HG03432 (cell line): ENCODE measurements at regions not wholly inside any gene's neighbourhood (a gene's known extent, or its start where the extent isn't known, plus 50 kb on each side); places are given as distances from the start of the nearest gene placed in this dataset.
"Not testable (repeated sequence)": the region's sequence is repeated elsewhere in the genome, so short reads cannot be mapped to it uniquely, and the experiment has no call there.

Experiments used
- ATAC-seq: cut with Tn5 transposase; IDR thresholded peaks from one replicate; pipeline ENCODE4 v1.9.1; 2021; ENCODE audit warnings: mild to moderate bottlenecking, moderate library complexity; ENCODE audit not compliant: unreplicated experiment

DNA sequence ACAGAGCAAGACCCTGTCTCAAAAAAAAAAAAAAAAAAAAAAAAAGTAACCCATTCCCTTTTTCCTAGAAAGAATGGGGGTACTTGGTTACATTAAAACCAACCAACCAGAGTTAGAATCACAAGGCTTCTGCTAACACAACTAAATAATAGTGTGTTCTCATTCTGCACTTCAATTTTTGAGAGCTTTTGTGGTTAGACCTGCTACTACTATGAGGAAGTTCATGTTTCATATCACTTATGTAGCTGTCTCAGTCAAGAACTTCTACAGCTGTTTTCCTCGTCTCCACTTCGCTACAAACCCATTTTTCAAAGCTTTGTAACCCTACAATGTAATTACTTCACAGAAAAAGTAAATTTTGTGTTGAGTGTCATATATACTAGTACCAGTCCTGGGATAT is 58.3 kb downstream of the PDHA2 start:
- peak; percentile 79 for ATAC-seq

DNA sequence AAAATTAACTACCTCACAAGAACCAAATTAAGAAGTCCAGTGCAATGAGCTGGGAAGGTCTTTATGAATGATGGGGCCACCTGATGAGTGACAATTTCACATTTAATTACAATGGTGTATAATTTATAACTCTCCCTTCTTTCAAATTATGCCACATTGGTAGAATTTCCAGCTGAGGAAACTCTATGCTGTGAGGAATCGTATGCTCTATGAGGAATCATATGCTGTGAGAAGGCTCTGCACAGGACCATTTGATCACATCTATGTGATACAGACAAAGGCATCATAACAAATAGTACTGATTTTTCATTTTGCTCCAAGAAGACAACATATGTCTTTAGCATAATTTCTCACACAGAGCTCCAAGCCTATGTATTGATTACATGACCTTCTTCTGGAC is 69.3 kb downstream of the PDHA2 start:
- no peak for ATAC-seq

DNA sequence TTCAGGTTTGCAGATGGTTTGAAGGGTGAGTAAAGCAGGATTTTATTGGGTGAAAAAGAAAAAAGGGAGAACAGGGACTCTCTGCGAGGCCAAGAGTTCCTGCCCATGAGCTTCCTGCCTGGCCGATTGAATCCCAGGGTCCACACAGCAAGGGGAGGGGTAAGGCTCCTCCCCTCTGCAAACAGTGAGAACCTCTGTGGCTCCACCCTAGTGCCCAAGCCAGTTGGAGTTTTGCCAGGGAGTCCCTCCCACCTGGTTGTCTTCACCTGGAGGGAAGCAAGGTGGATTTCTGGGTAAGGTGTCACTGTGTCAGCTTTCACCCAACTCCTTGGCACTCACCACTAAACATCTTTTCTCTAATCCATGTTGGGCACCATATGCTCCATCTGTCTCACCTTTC is 70.9 kb downstream of the PDHA2 start:
- ATAC-seq = no peak

- ATAC-seq = no peak
Observed at GRCh38 chr4:95921470-95921869, 81.6 kb downstream of the PDHA2 start.

- no peak for ATAC-seq
Observed at GRCh38 chr4:95929448-95930064, 89.7 kb downstream of the PDHA2 start.

- no peak for ATAC-seq
Observed at GRCh38 chr4:95939141-95939540, 99.2 kb downstream of the PDHA2 start.

GRCh38 chr4:95949136-95949765 is 109.4 kb downstream of the PDHA2 start:
- ATAC-seq = no peak

DNA sequence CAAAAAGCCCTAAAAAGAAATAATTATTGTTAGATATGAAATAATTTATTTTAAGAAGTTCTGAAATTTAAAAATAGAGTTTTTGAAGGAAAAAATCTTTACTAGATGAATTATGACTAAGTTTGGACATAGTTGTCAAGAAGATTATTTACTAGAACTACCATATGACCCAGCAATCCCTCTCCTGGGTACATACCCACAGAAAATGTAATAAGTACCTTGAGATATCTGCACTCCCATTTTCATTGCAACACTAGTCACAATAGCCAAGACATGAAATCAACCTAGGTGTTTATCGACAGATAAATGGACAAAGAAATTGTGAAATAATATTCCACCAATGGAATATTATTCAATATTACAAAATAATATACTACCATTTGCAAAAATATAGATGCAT is 109.9 kb downstream of the PDHA2 start:
- ATAC-seq = no peak

DNA sequence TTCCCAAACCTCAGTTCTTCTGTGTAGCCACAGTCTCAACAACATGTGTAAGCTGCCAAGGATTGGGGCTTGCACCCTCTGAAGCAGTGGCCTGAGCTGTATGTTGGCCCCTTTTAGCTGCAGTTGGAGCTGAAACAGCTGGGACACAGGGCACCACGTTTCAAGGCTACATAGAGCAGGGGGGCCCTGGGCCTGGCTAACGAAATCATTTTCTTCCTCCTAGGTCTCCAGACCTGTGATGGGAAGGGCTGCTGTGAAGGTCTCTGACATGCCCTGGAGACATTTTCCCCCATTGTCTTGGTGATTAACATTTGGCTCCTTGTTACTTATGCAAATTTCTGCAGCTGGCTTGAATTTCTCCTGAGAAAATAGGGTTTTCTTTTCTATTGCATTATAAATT is 112.6 kb downstream of the PDHA2 start:
- ATAC-seq = not testable (repeated sequence)

- ATAC-seq = no peak
Observed at GRCh38 chr4:95956094-95956493, 116.2 kb downstream of the PDHA2 start.

DNA sequence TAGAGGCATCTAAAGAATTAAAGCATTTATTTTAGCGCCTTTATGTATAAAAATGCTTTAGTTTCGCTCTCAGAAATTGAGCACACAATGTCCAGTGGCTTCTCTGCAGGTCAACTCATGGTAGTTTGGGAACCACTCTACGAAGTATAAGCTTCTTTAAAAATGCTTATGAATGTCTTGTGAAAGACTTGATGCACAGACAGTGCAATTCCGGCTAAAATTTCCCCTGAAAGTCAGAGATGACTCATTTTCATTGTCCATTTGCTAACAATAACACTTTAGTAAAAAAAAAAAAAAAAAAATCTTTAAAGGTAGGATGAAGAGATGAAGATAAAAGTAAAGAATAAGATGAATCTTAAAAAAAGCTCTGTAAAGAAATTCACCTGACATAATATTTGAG is 117.2 kb downstream of the PDHA2 start:
- ATAC-seq = peak; percentile 55

DNA sequence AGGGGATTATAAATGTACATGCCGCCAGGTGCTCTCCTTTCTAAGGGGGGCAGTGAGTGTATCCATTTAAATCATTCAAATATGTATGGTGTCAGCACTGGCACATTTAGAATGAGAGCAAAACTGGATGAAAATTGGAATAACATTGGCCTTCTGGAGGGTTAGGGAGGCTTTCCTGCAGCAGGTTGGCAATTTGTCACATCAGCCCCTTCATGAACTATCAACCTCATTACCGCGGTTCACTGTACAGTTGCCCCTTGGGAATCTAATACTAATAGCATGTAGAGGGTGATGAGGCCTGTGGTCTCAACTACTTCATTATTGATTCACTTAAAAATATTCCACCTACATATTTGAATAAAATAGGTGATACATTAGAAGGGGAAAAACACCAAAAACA is 117.9 kb downstream of the PDHA2 start:
- no peak for ATAC-seq

DNA sequence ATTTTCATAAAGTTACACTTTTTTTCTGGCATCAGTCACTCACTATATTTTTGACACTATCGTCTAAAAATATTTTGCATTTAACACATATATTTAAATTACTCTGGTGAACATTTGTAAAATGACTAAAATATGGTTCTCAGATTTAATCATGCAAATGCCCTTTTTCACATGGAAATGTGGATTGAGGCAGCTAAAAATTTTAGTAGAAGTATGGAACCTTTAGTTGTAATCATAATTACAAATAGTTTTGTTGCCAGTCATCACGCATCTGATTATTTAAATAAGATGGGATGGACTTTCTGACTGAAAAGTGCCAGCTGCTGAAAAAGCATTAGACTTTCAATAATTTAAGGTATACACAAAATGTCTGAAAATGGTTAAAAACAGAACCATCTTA is 119.3 kb downstream of the PDHA2 start:
- no peak for ATAC-seq

- ATAC-seq = no peak
Observed at GRCh38 chr4:95959633-95960032, 119.7 kb downstream of the PDHA2 start.

DNA sequence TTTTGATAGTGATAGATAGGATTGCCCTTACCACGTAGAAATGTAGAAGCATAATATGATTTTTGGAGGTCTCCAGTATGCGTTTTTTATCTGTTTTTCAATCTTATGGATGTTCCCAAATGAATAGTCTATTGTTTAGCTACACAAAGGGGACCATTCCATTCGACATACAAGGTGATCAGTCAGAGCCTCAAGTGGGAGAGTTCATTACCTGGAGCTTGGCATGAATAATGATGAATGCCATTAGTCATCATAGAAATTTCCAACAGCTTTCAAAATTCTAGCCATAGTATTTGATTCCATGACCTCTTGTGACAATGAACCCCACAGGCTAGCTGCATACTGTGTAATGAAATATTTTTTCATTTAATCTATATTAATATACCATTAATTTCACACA is 123.6 kb downstream of the PDHA2 start:
- no peak for ATAC-seq

GRCh38 chr4:95979961-95980876 is 140.3 kb downstream of the PDHA2 start:
- no peak for ATAC-seq

GRCh38 chr4:95980877-95981360 is 141.0 kb downstream of the PDHA2 start:
- no peak for ATAC-seq

GRCh38 chr4:95981591-95981990 is 141.7 kb downstream of the PDHA2 start:
- ATAC-seq = no peak

GRCh38 chr4:95982516-95982915 is 142.6 kb downstream of the PDHA2 start:
- no peak for ATAC-seq

DNA sequence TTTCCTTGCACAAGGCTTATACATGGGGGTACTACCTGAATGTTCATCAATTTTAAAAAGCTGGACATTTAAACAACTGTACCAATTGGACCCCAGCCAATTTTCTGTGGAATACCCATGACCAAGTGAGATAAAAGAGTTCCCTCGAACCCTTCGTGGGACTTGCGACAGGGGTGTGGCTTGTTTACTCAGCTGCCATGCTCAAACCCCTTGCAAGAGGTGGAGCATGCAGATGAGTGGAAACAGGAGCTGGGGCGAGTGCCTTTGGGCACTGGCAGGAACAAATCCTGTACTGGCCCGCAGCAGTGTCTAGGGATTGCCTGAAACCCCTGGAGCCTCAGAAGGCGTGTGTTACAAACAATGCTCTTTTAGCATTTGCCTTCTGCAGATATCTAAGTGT is 144.2 kb downstream of the PDHA2 start:
- ATAC-seq = no peak

DNA sequence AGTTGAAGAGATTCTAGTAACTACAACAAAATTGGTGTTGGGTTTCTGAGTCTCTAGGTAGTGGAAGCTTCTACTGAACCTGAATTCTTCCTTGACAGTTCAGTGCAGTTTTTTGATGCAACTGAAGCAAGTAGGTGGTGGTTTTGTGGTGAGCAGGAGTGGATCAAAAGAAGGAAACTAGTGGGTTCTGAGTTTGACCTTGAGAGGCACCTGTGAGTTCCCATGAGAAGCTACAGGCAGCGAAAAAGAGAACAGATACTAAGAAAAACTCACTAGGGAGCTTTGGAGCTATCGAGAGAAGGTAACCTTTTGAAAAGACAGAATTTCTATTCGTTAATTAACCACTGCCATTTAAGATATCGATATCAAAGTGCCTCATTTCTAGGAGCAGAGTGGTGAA is 145.2 kb downstream of the PDHA2 start:
- peak; percentile 78 for ATAC-seq
